ENCODE measurements at regions not wholly inside any gene's neighbourhood (a gene's known extent, or its start where the extent isn't known, plus 50 kb on each side); places are given as distances from the start of the nearest gene placed in this dataset.
A peak's percentile ranks its signal among the peaks of the same experiment; 100 is the strongest.

DNA sequence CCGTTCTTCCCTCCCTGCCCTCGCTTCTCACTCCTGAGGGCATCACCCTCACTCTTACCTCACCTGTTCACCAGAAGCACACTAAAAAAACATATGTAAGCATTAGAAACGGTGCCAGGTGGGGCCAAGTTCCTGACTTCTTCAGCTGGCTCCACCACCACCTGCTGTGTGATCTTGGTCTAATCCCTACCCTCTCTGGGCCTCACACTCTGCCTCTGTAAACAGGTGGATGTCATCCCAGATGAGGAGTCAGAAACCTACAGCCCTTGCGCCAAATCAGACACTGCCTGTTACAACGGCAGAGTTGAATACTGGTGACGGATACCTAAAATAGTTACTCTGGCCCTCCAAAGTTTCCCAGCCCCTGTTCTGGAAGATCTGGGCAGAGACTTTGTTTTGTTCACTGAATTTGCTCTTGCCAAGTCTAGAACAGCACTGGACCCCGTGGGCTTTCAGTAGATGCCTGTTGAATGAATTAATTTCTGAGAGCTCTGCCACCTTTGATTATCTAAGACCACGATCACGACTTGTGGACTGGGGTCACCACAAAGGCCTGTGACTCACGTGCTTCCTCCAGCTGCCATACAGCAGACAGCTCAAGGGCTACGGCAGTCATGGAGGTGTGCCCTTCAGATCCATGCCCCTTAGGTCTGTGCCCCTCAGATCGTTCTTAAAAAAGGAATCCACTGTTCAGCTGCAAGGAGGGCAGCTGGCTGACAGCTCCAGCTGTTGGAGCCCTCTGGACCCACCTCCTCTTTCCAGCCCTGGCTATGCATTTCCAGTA, 71.9 kb downstream of the GSC start:
- no peaks in the 10 kb centered on the region for H4K20me1 ChIP-seq (ENCODE audit: low read depth)
- Mint-ChIP-seq H3K4me3 (peak overlapping the region; percentile 11), H3K36me3 (no peaks in the 10 kb centered on the region), H3K27me3 (ENCODE audit: insufficient read depth, low read depth) (peaks cover 12% of the 10 kb centered on the region), H3K27ac (no peak overlapping the region), H3K4me1 (peaks cover 21% of the 10 kb centered on the region), H3K9me3 (no peaks in the 10 kb centered on the region)
- H3K27me3 ChIP-seq: no peaks in the 10 kb centered on the region
- H3K9ac ChIP-seq: no peak overlapping the region
- DNase-seq (ENCODE audit: low spot score): no peak
- no peak for TF ChIP-seq EZH2phosphoT487 (IDR thresholded peaks at IDR 0.05)
- TF ChIP-seq, protein P1, sequence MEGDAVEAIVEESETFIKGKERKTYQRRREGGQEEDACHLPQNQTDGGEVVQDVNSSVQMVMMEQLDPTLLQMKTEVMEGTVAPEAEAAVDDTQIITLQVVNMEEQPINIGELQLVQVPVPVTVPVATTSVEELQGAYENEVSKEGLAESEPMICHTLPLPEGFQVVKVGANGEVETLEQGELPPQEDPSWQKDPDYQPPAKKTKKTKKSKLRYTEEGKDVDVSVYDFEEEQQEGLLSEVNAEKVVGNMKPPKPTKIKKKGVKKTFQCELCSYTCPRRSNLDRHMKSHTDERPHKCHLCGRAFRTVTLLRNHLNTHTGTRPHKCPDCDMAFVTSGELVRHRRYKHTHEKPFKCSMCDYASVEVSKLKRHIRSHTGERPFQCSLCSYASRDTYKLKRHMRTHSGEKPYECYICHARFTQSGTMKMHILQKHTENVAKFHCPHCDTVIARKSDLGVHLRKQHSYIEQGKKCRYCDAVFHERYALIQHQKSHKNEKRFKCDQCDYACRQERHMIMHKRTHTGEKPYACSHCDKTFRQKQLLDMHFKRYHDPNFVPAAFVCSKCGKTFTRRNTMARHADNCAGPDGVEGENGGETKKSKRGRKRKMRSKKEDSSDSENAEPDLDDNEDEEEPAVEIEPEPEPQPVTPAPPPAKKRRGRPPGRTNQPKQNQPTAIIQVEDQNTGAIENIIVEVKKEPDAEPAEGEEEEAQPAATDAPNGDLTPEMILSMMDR (IDR thresholded peaks at IDR 0.05): no peak
- TF ChIP-seq EZH2 (IDR thresholded peaks at IDR 0.05): no peak
- no peaks in the 10 kb centered on the region for H3K36me3 ChIP-seq
- H3K9me3 ChIP-seq (ENCODE audit: low read depth): no peaks in the 10 kb centered on the region
- no peak overlapping the region for H2AFZ ChIP-seq (replicated peaks)
- no peak overlapping the region for H3K4me2 ChIP-seq
- H3K4me1 ChIP-seq: peaks cover 17% of the 10 kb centered on the region
- H3K79me2 ChIP-seq (ENCODE audit: low read depth): no peaks in the 10 kb centered on the region
- H3K4me3 ChIP-seq: no peak overlapping the region
- no peak overlapping the region for H3K27ac ChIP-seq
- peaks cover 15% of the 10 kb centered on the region for H3F3A ChIP-seq (ENCODE audit: low read depth)

DNA sequence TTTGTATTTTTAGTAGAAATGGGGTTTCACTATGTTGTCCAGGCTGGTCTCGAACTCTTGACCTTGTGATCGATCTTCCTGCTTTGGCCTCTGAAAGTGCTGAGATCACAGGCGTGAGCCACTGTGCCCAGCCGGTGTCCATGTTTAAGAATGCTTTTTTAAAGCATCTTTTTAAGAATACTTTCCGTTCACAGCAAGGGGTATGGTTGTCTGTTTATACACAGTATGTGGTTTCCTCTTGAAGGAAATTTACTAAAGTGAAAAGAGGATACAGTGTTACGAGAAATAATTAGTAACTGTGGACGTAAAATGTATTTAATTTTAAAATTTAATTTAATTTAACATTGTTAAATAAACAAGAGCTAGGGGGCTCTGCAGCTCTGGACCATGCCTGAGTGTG, 73.4 kb downstream of the GSC start:
- Histone ChIP-seq H4K20me1 (ENCODE audit: low read depth) (no peaks in the 10 kb centered on the region), H2AFZ (replicated peaks) (no peak overlapping the region), H3K9ac (no peak overlapping the region), H3F3A (ENCODE audit: low read depth) (peaks cover 15% of the 10 kb centered on the region), H3K9me3 (ENCODE audit: low read depth) (no peaks in the 10 kb centered on the region), H3K27ac (no peak overlapping the region), H3K79me2 (ENCODE audit: low read depth) (no peaks in the 10 kb centered on the region), H3K27me3 (peaks cover 4% of the 10 kb centered on the region), H3K4me1 (peaks cover 17% of the 10 kb centered on the region), H3K4me3 (no peak overlapping the region), H3K36me3 (no peaks in the 10 kb centered on the region), H3K4me2 (no peak overlapping the region)
- peak overlapping the region; percentile 72 for H3K27ac Mint-ChIP-seq
- H3K4me3 Mint-ChIP-seq: no peak overlapping the region
- no peak for DNase-seq (ENCODE audit: low spot score)
- H3K27me3 Mint-ChIP-seq (ENCODE audit: insufficient read depth, low read depth): peaks cover 9% of the 10 kb centered on the region
- no peaks in the 10 kb centered on the region for H3K9me3 Mint-ChIP-seq
- no peak for TF ChIP-seq EZH2 (IDR thresholded peaks at IDR 0.05)
- TF ChIP-seq EZH2phosphoT487 (IDR thresholded peaks at IDR 0.05): no peak
- TF ChIP-seq, protein P1 (IDR thresholded peaks at IDR 0.05): no peak
- peaks cover 21% of the 10 kb centered on the region for H3K4me1 Mint-ChIP-seq
- H3K36me3 Mint-ChIP-seq: no peaks in the 10 kb centered on the region

DNA sequence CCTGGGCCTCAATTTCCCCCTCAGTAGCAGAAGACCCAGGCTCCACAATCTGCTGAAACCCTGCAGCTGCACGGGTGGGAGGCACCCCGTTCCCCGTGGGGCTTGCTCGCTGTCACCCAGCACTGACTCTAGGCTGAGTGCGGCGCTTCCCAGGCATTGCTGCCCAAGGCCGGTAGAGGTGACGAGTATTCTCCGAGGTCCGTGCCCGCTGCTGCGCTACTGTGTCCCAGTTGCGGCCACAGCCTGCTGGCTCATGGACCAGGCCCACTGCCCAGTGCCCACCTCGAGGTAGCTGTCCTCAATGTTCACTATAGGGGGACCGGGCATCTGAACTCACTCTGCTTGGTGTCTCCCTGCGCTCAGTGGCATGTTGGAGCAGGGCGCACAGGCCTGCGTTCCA, 74.7 kb downstream of the GSC start:
- Histone ChIP-seq H3F3A (ENCODE audit: low read depth) (peaks cover 8% of the 10 kb centered on the region), H3K27me3 (peaks cover 17% of the 10 kb centered on the region), H3K36me3 (no peaks in the 10 kb centered on the region), H3K4me1 (peaks cover 19% of the 10 kb centered on the region), H3K9ac (no peak overlapping the region), H3K27ac (no peak overlapping the region), H3K9me3 (ENCODE audit: low read depth) (no peaks in the 10 kb centered on the region), H4K20me1 (ENCODE audit: low read depth) (no peaks in the 10 kb centered on the region), H3K79me2 (ENCODE audit: low read depth) (no peaks in the 10 kb centered on the region), H2AFZ (replicated peaks) (no peak overlapping the region), H3K4me3 (no peak overlapping the region), H3K4me2 (no peak overlapping the region)
- no peak for TF ChIP-seq EZH2 (IDR thresholded peaks at IDR 0.05)
- no peak for TF ChIP-seq EZH2phosphoT487 (IDR thresholded peaks at IDR 0.05)
- TF ChIP-seq, protein P1 (IDR thresholded peaks at IDR 0.05): no peak
- Mint-ChIP-seq H3K27me3 (ENCODE audit: insufficient read depth, low read depth) (peaks cover 11% of the 10 kb centered on the region), H3K4me1 (peaks cover 21% of the 10 kb centered on the region), H3K27ac (no peak overlapping the region), H3K4me3 (no peak overlapping the region), H3K36me3 (no peaks in the 10 kb centered on the region), H3K9me3 (no peaks in the 10 kb centered on the region)
- DNase-seq (ENCODE audit: low spot score): no peak

All from neural progenitor cell (in vitro differentiated cells).